ENCODE measurements at regions not wholly inside any gene's neighbourhood (a gene's known extent, or its start where the extent isn't known, plus 50 kb on each side); places are given as distances from the start of the nearest gene placed in this dataset.

GRCh38 chr15:98417346-98417745, 231.0 kb upstream of the IGF1R start:
- no peak for TF ChIP-seq CTCF (IDR thresholded peaks at IDR 0.05)
- TF ChIP-seq JUNB (IDR thresholded peaks at IDR 0.05): no peak
- no peak for TF ChIP-seq RCOR1 (IDR thresholded peaks at IDR 0.05; ENCODE audit: low read depth, low read length)
- TF ChIP-seq EP300 (IDR thresholded peaks at IDR 0.05): no peak
- TF ChIP-seq KDM5A (IDR thresholded peaks at IDR 0.05): no peak
- no peak for TF ChIP-seq FOSL2 (IDR thresholded peaks at IDR 0.05)
- no peak for TF ChIP-seq FOSL2 (CRISPR knock-in tag; IDR thresholded peaks at IDR 0.05)
- TF ChIP-seq REST (IDR thresholded peaks at IDR 0.05): no peak
- no peak for TF ChIP-seq POLR2A (IDR thresholded peaks at IDR 0.05; ENCODE audit: low read length)
- TF ChIP-seq RFX5 (IDR thresholded peaks at IDR 0.05): no peak
- no peak for TF ChIP-seq CHD4 (IDR thresholded peaks at IDR 0.05; ENCODE audit: borderline replicate concordance)
- no peak for TF ChIP-seq USF2 (IDR thresholded peaks at IDR 0.05)
- TF ChIP-seq PBX3 (IDR thresholded peaks at IDR 0.05): no peak
- TF ChIP-seq SMC3 (IDR thresholded peaks at IDR 0.05): no peak
- no peak for TF ChIP-seq BCL3 (IDR thresholded peaks at IDR 0.05)

All from A549 (cell line).